ENCODE measurements at regions not wholly inside any gene's neighbourhood (a gene's known extent, or its start where the extent isn't known, plus 50 kb on each side); places are given as distances from the start of the nearest gene placed in this dataset.

DNA sequence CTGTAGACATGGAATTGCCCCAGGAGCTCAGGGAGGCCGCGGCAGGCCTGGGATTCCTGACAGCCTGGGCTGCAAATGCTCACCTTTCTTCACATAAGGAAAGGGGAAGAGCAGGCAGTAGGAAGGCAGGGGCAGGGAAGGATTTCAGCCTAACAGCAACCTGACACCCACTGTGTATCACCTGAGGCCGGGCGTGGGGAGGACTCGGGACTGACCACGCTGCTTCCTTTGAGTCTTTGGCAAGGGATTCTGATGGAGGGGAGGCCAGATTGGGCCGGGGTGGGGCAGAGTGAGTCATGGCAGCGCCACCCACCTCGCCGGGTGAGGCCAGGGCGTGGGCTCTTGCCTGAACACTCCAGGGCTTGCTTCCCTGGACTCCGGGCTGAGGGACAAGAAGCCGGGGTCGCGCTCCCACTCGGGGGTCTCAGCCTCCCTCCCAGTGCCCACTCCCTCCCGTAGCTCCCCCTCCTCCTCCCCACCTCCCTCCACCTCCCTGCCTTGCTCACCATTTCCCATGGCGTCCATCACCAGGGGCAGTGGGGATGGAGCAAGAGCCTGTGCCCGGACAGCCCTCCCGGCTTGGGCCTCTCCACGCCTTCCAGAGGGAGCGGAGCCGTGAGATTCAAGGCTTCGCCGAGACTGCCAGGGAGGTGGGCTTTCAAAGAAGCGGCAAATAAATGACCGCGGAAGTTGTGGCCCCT, 247.9 kb upstream of the RTL1 start:
- no peak for DNase-seq

DNA sequence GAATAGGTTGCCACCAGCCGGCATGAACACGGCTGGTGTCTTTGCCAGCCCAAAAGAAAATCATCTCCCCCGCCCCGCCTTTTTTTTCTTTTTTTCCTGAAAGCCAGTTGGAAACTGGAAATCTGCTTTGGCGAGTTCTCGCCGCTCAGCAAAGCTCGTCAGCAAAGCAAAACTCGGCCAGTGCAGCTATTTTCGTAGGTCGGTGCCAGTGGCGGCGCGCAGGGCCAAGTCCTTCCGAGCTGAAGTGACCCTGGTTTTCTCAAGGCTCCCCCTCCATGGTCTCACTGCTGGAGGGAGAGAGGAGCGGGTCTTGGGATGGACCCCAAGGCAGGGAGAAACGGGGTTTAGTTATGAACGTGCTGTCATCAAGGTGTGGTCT, 248.4 kb upstream of the RTL1 start:
- no peak for DNase-seq

DNA sequence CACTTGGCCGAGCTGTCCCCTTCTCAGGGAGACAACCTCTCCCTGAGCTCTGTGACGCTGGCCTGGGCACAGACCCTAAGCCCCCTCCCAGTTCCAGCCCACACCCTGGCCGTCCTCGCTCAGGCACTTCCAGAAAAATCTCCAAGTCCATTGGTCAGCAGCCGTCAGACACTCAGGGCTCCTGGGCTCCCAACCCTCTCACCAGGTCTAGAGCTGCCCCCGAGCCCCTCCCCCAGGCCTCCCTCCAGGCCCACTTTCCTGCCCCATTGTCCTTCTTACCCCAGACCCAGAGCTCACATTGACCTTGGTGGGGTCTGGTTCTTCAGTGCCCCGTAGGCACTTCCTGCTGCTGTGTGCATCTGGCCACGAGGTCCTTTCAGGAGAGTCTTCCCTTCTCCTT, 249.3 kb upstream of the RTL1 start:
- DNase-seq = no peak

DNA sequence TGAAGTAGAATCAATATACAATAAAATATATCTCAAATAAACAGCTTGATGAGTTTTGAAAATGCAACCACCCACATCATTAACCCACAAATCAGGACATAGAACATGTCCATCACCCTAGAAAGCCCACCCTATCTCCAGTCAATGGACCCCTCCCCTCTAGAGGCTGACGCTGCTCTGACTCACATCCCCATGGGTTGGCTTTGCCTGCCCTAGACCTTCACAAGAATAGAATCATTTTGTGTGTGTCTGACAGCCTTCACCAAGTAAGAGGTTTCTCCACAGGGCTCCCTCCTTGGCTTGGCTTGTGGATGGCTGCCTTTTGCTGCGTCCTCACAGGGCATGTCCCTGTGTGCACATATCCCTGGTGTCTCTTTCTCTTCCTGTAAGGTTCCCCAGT, 250.2 kb upstream of the RTL1 start:
- DNase-seq = no peak

DNA sequence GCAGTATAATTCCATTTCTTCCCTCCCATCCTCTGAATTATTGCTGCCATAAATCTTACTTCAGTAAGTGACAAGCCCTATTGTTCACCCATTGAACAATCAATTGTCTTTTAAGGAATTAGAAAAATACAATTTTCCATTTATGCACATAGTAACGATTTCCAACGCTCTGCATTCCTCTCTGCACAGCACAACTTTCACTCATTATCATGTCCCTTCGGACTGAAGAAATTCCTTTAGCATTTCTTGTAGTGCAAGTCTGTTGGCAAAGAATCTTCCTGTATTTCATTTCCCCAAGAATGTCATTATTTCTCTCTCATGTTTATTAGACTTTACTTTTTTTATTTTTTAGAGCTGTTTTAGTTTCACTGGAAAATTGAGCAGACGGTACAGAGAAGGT, 252.1 kb upstream of the RTL1 start:
- no peak for DNase-seq

DNA sequence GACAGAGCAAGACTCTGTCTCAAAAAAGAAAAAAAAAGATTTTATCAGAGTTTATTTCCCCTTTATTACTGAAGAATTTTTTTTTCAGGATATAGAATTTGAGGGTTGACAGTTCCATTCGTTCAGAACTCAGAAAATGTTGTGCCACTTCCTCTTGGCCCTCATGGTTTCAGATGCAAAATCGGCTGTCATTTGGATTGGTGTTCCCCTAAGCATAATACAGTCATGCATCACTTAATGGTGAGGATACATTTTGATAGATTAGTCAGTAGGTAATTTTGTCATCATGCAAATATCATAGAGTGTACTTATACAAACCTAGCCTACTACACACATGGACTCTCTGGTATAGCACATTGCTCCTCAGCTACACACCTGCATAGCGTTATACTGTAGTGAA, 263.9 kb upstream of the RTL1 start:
- DNase-seq = no peak

- DNase-seq = no peak
These were observed 265.7 kb upstream of the RTL1 start for GRCh38 chr14:101169267-101169666.

- DNase-seq = no peak
These were observed 268.1 kb upstream of the RTL1 start for GRCh38 chr14:101171650-101172049.

- no peak for DNase-seq
These were observed 270.4 kb upstream of the RTL1 start for GRCh38 chr14:101173698-101174521.

- no peak for DNase-seq
These were observed 271.0 kb upstream of the RTL1 start for GRCh38 chr14:101174522-101174838.

DNA sequence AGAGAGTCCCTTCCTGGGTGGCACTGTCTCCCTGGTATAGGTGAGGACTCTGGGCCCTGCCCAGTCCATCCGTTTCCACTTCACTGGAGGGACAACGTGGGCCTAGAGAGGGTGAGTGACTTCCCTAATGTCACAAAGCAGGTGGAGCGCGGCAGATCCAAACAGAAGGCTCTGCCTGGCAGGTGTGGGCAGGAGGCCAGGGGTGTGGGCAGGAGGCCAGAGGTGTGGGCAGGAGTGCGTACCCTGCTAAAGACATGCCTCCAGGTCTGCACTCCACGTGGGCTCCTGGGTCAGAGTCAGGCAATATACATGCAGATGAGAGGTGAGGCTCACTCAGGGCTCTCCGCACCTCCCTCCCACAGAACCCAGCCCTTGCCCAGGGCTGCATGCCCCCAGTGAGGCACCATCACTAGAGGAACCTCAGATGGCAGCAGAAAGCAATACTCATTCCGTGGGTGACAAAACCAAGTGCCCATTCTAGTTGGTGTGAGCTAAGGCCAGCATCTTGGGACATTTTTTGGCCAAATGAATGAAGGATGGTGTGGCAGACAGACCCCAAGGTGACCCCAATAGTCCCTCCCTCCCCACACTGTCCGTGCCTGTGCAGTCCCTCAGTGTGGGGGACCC, 271.6 kb upstream of the RTL1 start:
- DNase-seq = no peak

DNA sequence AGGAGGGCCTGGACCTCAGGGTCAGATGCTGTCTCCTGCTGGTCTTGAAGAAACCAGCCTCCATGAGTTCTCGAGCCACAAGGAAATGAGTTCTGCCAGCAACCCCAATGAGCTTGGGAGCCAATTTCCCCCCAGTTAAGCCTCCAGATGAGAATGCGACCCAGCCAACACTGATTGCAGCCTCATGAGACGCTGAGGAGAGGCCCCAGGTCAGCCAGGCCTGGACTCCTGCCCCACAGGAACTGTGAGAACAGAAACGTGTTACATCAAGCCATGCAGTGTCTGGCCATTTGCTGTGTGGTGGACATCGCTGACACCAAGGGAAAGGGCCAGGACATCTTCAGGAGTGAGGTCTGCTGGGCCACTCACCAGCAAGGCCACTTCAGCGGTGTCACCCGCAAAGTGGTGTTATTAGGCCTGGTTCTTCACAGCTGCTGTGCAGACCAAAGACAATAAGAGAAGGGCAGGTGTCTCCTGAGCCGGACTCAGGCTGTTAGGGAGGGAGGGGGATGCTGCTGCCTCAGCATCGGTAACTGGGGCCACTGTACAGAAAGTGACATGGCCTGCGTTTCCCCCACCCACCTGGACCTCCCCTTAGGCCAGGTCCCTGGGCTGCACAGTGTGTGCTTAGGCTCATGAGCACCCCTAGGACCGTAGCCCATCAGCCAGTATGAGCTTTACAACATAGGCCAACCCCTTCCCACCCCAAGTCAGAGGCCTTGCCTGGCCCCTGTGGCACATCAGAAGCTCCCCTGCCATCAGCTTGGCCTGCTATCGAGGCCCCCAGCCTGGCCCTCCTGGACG, 272.4 kb upstream of the RTL1 start:
- no peak for DNase-seq

- no peak for DNase-seq
These were observed 273.1 kb upstream of the RTL1 start for GRCh38 chr14:101176535-101177205.

- no peak for DNase-seq
These were observed 273.9 kb upstream of the RTL1 start for GRCh38 chr14:101177301-101177971.

GRCh38 chr14:101178184-101179072, 274.9 kb upstream of the RTL1 start:
- no peak for DNase-seq

DNA sequence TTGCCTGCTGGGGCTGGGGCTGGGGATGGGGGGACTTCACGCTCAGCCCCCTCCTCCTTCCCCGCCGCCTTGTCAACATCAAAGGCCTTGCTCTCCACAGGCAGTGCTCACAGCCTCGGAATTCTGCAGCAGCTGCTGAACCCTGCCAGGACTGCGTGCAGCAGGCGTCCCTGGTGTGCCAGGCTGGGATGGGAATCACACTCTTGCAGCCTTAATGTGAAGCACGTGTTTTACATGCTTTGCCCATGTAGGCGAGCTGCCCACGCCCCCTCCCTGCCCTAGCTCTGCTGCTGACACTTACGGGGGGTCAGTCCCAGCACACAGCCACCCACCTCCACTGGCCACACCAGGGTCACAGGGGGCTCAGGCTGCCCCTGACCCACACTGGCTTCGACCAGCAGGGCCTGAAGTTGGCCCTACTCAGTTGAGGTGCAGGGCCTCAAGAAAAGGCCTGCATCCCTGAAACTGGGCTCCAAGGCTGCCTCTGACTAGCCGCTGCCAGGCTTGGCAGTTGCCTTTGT, 276.2 kb upstream of the RTL1 start:
- no peak for DNase-seq

- no peak for DNase-seq
These were observed 278.2 kb upstream of the RTL1 start for GRCh38 chr14:101181446-101182313.

DNA sequence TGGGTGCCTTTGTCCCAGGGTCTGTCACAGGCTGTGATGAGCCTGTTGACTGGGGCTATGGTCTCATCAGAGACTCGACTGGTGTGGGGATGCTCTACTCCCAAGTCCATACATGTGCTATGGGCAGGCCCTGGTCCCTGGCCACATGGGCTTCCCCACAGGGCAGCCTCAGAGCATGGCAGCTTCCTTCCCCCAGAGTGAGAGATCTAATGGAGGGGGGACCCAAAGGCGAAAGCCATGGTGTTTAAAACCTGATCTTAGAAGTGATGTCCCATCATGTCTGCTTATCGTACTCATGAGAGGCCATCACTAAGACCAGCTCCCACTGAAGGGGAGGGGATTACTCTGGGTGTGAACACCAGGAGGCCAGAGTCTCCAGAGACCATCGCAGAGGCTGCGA, 279.0 kb upstream of the RTL1 start:
- no peak for DNase-seq

- DNase-seq = no peak
These were observed 280.0 kb upstream of the RTL1 start for GRCh38 chr14:101183376-101184103.
